K562 (cell line): ENCODE measurements at regions not wholly inside any gene's neighbourhood (a gene's known extent, or its start where the extent isn't known, plus 50 kb on each side); places are given as distances from the start of the nearest gene placed in this dataset.

Experiments
- ATAC-seq: fragments of 200-7000 bp; cut with Tn5 transposase; 3 replicates; pipeline ENCODE4 v1.9.1; 2020; ENCODE audit warnings: moderate library complexity
- BruUV-seq: library from RNA; stranded (reverse); fragments of 400-500 nt; replicated peaks from 2 replicates; lab custom pipeline; 2021; lab: Mats Ljungman, UMichigan
- CTCF ChIA-PET: fragments of 300-600 bp; formaldehyde crosslinking; extraction: SDS; loops from one replicate; lab custom pipeline; 2021; ENCODE audit warnings: low intra/inter-chr PET ratio; lab: Yijun Ruan, JAX
- POLR2A ChIA-PET: fragments of 300-600, 350-650 bp; sonication (Branson Sonifier 250); formaldehyde crosslinking; extraction: SDS; loops from one replicate; lab custom pipeline; 2021; ENCODE audit warnings: antibody characterized with exemption, inconsistent platforms; lab: Yijun Ruan, JAX
- DNase-seq, 4 experiments: peaks; one replicate each; pipeline versions ENCODE4 v3.0.0 to v3.0.0-alpha.2; 2011 to 2018; ENCODE audit warnings: low spot score in 3 of 4, mixed read lengths in 3 of 4; ENCODE audit errors: extremely low read depth in 1 of 4
- FAIRE-seq: peaks from 2 replicates; lab custom pipeline; 2011; peaks lifted over from hg19 to GRCh38; lab: Jason Lieb, UNC
- H2AFZ ChIP-seq: 2 replicates; pipeline ENCODE4 v1.6.0; 2011; ENCODE audit warnings: low read depth, low read length, control low read depth, inconsistent platforms
- H3K27ac ChIP-seq: fragments of 200-600 bp; 3 replicates; pipeline ENCODE4 v1.8.0; 2011; ENCODE audit warnings: low read depth, mild to moderate bottlenecking, control low read depth, inconsistent platforms, low read length, moderate library complexity, mixed read lengths; ENCODE audit errors: extremely low read depth
- H3K27me3 ChIP-seq, 2 experiments: fragments of 300-600 bp in 1 of 2; 2 replicates in 1 of 2; 3 replicates in 1 of 2; pipeline versions ENCODE4 v1.6.0 to v1.8.0; 2011; ENCODE audit warnings: inconsistent platforms in 2 of 2, low read length in 2 of 2, mild to moderate bottlenecking in 1 of 2, mixed read lengths in 1 of 2, moderate library complexity in 1 of 2; ENCODE audit not compliant: control insufficient read depth in 2 of 2, insufficient read depth in 2 of 2
- H3K36me3 ChIP-seq: fragments of 300-600 bp; 3 replicates; pipeline ENCODE4 v1.8.0; 2011; ENCODE audit warnings: mild to moderate bottlenecking, low read length, inconsistent platforms; ENCODE audit not compliant: control insufficient read depth, insufficient read depth
- H3K4me1 ChIP-seq, 2 experiments: fragments of 200-600 bp in 1 of 2; replicated peaks in 1 of 2; 2 replicates in 1 of 2; 3 replicates in 1 of 2; pipeline versions ENCODE4 v1.5.1 to v1.8.0; 2011; ENCODE audit warnings: inconsistent platforms in 2 of 2, low read length in 2 of 2, mild to moderate bottlenecking in 1 of 2, mixed read lengths in 1 of 2, moderate library complexity in 1 of 2; ENCODE audit not compliant: control insufficient read depth in 2 of 2, insufficient read depth in 2 of 2
- H3K4me2 ChIP-seq: 2 replicates; pipeline ENCODE4 v1.6.1; 2011; ENCODE audit warnings: low read length, control low read depth, inconsistent platforms, mixed read lengths; ENCODE audit not compliant: insufficient read depth
- H3K4me3 ChIP-seq: fragments of 200-600 bp; sonication (generic), shearing (Covaris generic); 2 replicates; pipeline ENCODE4 v1.5.1; 2016; ENCODE audit warnings: control low read depth, inconsistent platforms
- H3K79me2 ChIP-seq: fragments of 200-600 bp; 3 replicates; pipeline ENCODE4 v1.8.0; 2011; ENCODE audit warnings: low read length, inconsistent platforms; ENCODE audit not compliant: control insufficient read depth, insufficient read depth
- H3K9ac ChIP-seq, 2 experiments: 2 replicates each; pipeline versions ENCODE4 v1.6.0 to v1.6.1; 2011; ENCODE audit warnings: low read depth in 2 of 2, low read length in 2 of 2, control low read depth in 1 of 2, inconsistent platforms in 1 of 2, mild to moderate bottlenecking in 1 of 2, mixed read lengths in 1 of 2; ENCODE audit not compliant: insufficient read depth in 1 of 2
- H3K9me1 ChIP-seq: one replicate; pipeline ENCODE4 v1.6.0; 2011; ENCODE audit warnings: inconsistent platforms, mild to moderate bottlenecking, low read length, moderate library complexity; ENCODE audit not compliant: control insufficient read depth, insufficient read depth
- H3K9me3 ChIP-seq: replicated peaks from 2 replicates; pipeline ENCODE4 v1.5.1; 2011; ENCODE audit warnings: low read depth, low read length, inconsistent platforms; ENCODE audit not compliant: control insufficient read depth, insufficient read depth
- H4K20me1 ChIP-seq: replicated peaks from 2 replicates; pipeline ENCODE4 v1.6.1; 2011; ENCODE audit warnings: low read length, inconsistent platforms, mixed read lengths; ENCODE audit not compliant: control insufficient read depth, insufficient read depth
- C11orf30 ChIP-seq: fragments of 450-650 bp; IDR thresholded peaks from 2 replicates; pipeline ENCODE4 v1.6.1; 2016; ENCODE audit warnings: low read depth, mild to moderate bottlenecking
- CBX2 ChIP-seq: fragments of 200-600 bp; sonication (generic); IDR thresholded peaks from one replicate; pipeline ENCODE4 v1.6.1; 2012; ENCODE audit warnings: mild to moderate bottlenecking, low read length, inconsistent platforms; ENCODE audit not compliant: insufficient read depth, poor library complexity, severe bottlenecking
- E2F5 ChIP-seq: sonication (generic); formaldehyde crosslinking; IDR thresholded peaks from 2 replicates; pipeline ENCODE4 v1.8.0; 2022; ENCODE audit warnings: mild to moderate bottlenecking, missing genetic modification reagents
- FOXJ2 ChIP-seq: fragments of 200-800 bp; sonication (Bioruptor generic); IDR thresholded peaks from 2 replicates; pipeline ENCODE4 v1.6.1; 2016; ENCODE audit warnings: missing genetic modification characterization, missing compliant biosample characterization
- FOXJ3 ChIP-seq: sonication (generic); formaldehyde crosslinking; IDR thresholded peaks from 2 replicates; pipeline ENCODE4 v1.4.0; 2020; ENCODE audit warnings: mild to moderate bottlenecking, missing genetic modification reagents
- HMGXB4 ChIP-seq: sonication (generic); formaldehyde crosslinking; IDR thresholded peaks from 2 replicates; pipeline ENCODE4 v1.8.1; 2023; ENCODE audit warnings: mild to moderate bottlenecking, missing genetic modification reagents
- MAFG ChIP-seq: fragments of 450-650 bp; conservative IDR thresholded peaks from 2 replicates; pipeline ENCODE4 v1.6.1; 2016; ENCODE audit warnings: missing genetic modification characterization, missing compliant biosample characterization
- MNT ChIP-seq, 2 experiments: fragments of 450-650 bp; conservative IDR thresholded peaks; 2 replicates each; pipeline ENCODE4 v1.6.1; 2017; ENCODE audit warnings: mild to moderate bottlenecking in 2 of 2, moderate library complexity in 2 of 2
- SMARCA4 ChIP-seq: fragments of 450-650 bp; IDR thresholded peaks from 2 replicates; pipeline ENCODE4 v1.6.1; 2016
- WHSC1 ChIP-seq: IDR thresholded peaks from one replicate; pipeline ENCODE4 v1.6.1; 2012; ENCODE audit warnings: low read length, control low read depth, inconsistent platforms
- XRCC3 ChIP-seq: fragments of 450-650 bp; IDR thresholded peaks from 2 replicates; pipeline ENCODE4 v1.6.1; 2017; ENCODE audit warnings: mild to moderate bottlenecking, moderate library complexity
- XRCC5 ChIP-seq: fragments of 200-400 bp; formaldehyde crosslinking; IDR thresholded peaks from 2 replicates; pipeline ENCODE4 v1.6.1; 2017; ENCODE audit warnings: low read depth, mild to moderate bottlenecking, low read length
- ZBTB17 ChIP-seq: fragments of 450-650 bp; formaldehyde crosslinking; IDR thresholded peaks from 2 replicates; pipeline ENCODE4 v1.4.0; 2020; ENCODE audit warnings: mild to moderate bottlenecking
- ZKSCAN3 ChIP-seq: fragments of 250-450 bp; sonication (Bioruptor Pico); IDR thresholded peaks from 2 replicates; pipeline ENCODE4 v1.4.0; 2020
- ZNF121 ChIP-seq: sonication (generic); formaldehyde crosslinking; conservative IDR thresholded peaks from 2 replicates; pipeline ENCODE4 v1.8.0; 2022; ENCODE audit warnings: missing genetic modification reagents
- ZNF512 ChIP-seq: IDR thresholded peaks from 2 replicates; pipeline ENCODE4 v1.6.1; 2016; ENCODE audit warnings: missing genetic modification characterization, missing compliant biosample characterization
- in situ Hi-C: fragments of 300-500 bp; cut with MboI; formaldehyde crosslinking; loops from 4 replicates; pipeline ENCODE4 v1.15.0; 2018; ENCODE audit warnings: inconsistent platforms, mixed read lengths
- intact Hi-C: fragments of 100-400 bp; cut with micrococcal nuclease; formaldehyde crosslinking; loops from 2 replicates; pipeline ENCODE4 v1.14.2; 2022

- TF ChIP-seq MNT (conservative IDR thresholded peaks at IDR 0.05), result no peak
- no peak for TF ChIP-seq MAFG (tag)
- TF ChIP-seq E2F5 (CRISPR knock-in tag), result no peak
- no peak for TF ChIP-seq XRCC5
These were observed 637.4 kb upstream of the CDH2 start (continued) for GRCh38 chr18:28814365-28814764.

- Histone ChIP-seq H3K79me2 (no peaks in the 10 kb centered on the region), H3K27me3 (no peaks in the 10 kb centered on the region), H3K4me3 (no peak overlapping the region), H3K4me2 (no peak overlapping the region), H3K9me3 (no peaks in the 10 kb centered on the region; the same call in 1 of the 2 replicates), H2AFZ (no peak overlapping the region), H4K20me1 (no peaks in the 10 kb centered on the region), H3K27ac (no peak overlapping the region), H3K4me1 (no peaks in the 10 kb centered on the region), H3K36me3 (no peaks in the 10 kb centered on the region), H3K9me1 (no peaks in the 10 kb centered on the region), H3K9ac (no peak overlapping the region)
- in situ Hi-C loops, result no loop called here
- intact Hi-C loops, result no loop called here
- no TSS peak for BruUV-seq
- DNase-seq (no peak), ATAC-seq (no peak), FAIRE-seq (no peak)
- POLR2A ChIA-PET, result no interaction called here
- CTCF ChIA-PET, result no interaction called here
- TF ChIP-seq FOXJ2 (tag), result no peak
- TF ChIP-seq XRCC3, result no peak
- TF ChIP-seq FOXJ3 (CRISPR knock-in tag), result no peak
- no peak for TF ChIP-seq WHSC1
- TF ChIP-seq ZKSCAN3 (CRISPR knock-in tag), result no peak
- TF ChIP-seq CBX2, result no peak
- no peak for TF ChIP-seq ZNF512
- TF ChIP-seq ZNF121 (CRISPR knock-in tag), result no peak
- no peak for TF ChIP-seq SMARCA4
- TF ChIP-seq HMGXB4 (CRISPR knock-in tag), result no peak
- TF ChIP-seq ZBTB17 (CRISPR knock-in tag), result no peak
- TF ChIP-seq C11orf30, result no peak
These were observed 631.4 kb upstream of the CDH2 start for GRCh38 chr18:28808373-28808772.
